ENCODE measurements at regions not wholly inside any gene's neighbourhood (a gene's known extent, or its start where the extent isn't known, plus 50 kb on each side); places are given as distances from the start of the nearest gene placed in this dataset.

DNA sequence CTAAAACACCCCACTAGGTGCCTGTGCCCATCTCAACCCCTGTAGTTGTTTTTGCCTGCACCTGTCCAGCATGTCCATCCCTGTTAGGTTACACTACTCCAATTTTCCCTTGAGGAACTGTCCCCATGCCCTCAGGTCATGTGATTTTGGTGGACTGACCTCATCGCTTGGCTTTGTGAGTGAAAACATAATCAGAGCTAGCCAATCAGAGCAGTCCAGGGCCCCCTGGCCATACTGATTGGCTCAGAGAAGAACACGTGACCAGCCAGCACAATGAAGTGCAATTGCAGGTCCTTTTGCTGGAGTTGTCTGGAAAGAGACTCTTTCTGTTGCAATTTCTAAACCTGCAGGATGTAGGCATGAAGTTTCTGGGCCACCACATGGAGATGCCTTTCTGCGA is 303.3 kb upstream of the PROX1 start:
- Histone ChIP-seq H4K20me1 (ENCODE audit: insufficient read depth, poor library complexity, severe bottlenecking) (no peaks in the 10 kb centered on the region), H3K27me3 (no peaks in the 10 kb centered on the region), H2AFZ (no peak overlapping the region), H3K4me3 (no peak overlapping the region), H3K36me3 (replicated peaks; ENCODE audit: insufficient read depth, low read depth) (no peaks in the 10 kb centered on the region), H3K4me1 (ENCODE audit: insufficient read depth) (no peaks in the 10 kb centered on the region), H3K9me2 (replicated peaks; ENCODE audit: insufficient read depth) (no peaks in the 10 kb centered on the region), H3K79me2 (no peaks in the 10 kb centered on the region), H3K4me2 (no peak overlapping the region), H3K27ac (no peak overlapping the region), H3K9me3 (ENCODE audit: low read depth) (no peaks in the 10 kb centered on the region)
- DNase-seq (ENCODE audit: low spot score) = no peak
- 94% methylated on average over 3 of the region's 3 CpGs for WGBS (ENCODE audit: low lambda C conversion rate, missing lambda C conversion rate)
- TF ChIP-seq, protein P1, sequence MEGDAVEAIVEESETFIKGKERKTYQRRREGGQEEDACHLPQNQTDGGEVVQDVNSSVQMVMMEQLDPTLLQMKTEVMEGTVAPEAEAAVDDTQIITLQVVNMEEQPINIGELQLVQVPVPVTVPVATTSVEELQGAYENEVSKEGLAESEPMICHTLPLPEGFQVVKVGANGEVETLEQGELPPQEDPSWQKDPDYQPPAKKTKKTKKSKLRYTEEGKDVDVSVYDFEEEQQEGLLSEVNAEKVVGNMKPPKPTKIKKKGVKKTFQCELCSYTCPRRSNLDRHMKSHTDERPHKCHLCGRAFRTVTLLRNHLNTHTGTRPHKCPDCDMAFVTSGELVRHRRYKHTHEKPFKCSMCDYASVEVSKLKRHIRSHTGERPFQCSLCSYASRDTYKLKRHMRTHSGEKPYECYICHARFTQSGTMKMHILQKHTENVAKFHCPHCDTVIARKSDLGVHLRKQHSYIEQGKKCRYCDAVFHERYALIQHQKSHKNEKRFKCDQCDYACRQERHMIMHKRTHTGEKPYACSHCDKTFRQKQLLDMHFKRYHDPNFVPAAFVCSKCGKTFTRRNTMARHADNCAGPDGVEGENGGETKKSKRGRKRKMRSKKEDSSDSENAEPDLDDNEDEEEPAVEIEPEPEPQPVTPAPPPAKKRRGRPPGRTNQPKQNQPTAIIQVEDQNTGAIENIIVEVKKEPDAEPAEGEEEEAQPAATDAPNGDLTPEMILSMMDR (IDR thresholded peaks at IDR 0.05; ENCODE audit: poor library complexity) = no peak
- TF ChIP-seq EZH2 (IDR thresholded peaks at IDR 0.05; ENCODE audit: borderline replicate concordance) (no peak), EZH2phosphoT487 (IDR thresholded peaks at IDR 0.05; ENCODE audit: low read depth, severe bottlenecking, unreplicated experiment) (no peak)

GRCh38 chr1:213685992-213686582 is 301.7 kb upstream of the PROX1 start:
- 89% methylated on average over 2 of the region's 2 CpGs for WGBS (ENCODE audit: low lambda C conversion rate, missing lambda C conversion rate)
- H2AFZ ChIP-seq = no peak overlapping the region
- no peak for DNase-seq (ENCODE audit: low spot score)
- TF ChIP-seq EZH2 (IDR thresholded peaks at IDR 0.05; ENCODE audit: borderline replicate concordance) = no peak
- TF ChIP-seq, protein P1 (IDR thresholded peaks at IDR 0.05; ENCODE audit: poor library complexity) = no peak
- no peak for TF ChIP-seq EZH2phosphoT487 (IDR thresholded peaks at IDR 0.05; ENCODE audit: low read depth, severe bottlenecking, unreplicated experiment)
- no peak overlapping the region for H3K27ac ChIP-seq
- no peaks in the 10 kb centered on the region for H4K20me1 ChIP-seq (ENCODE audit: insufficient read depth, poor library complexity, severe bottlenecking)
- no peaks in the 10 kb centered on the region for H3K27me3 ChIP-seq
- H3K9me3 ChIP-seq (ENCODE audit: low read depth) = no peaks in the 10 kb centered on the region
- no peaks in the 10 kb centered on the region for H3K9me2 ChIP-seq (replicated peaks; ENCODE audit: insufficient read depth)
- H3K4me1 ChIP-seq (ENCODE audit: insufficient read depth) = no peaks in the 10 kb centered on the region
- H3K4me3 ChIP-seq = no peak overlapping the region
- no peak overlapping the region for H3K4me2 ChIP-seq
- no peaks in the 10 kb centered on the region for H3K36me3 ChIP-seq (replicated peaks; ENCODE audit: insufficient read depth, low read depth)
- no peaks in the 10 kb centered on the region for H3K79me2 ChIP-seq

GRCh38 chr1:213686983-213687382 is 300.8 kb upstream of the PROX1 start:
- Histone ChIP-seq H4K20me1 (ENCODE audit: insufficient read depth, poor library complexity, severe bottlenecking) (no peaks in the 10 kb centered on the region), H3K27ac (no peak overlapping the region), H3K36me3 (replicated peaks; ENCODE audit: insufficient read depth, low read depth) (no peaks in the 10 kb centered on the region), H3K4me3 (no peak overlapping the region), H3K4me1 (ENCODE audit: insufficient read depth) (no peaks in the 10 kb centered on the region), H3K79me2 (no peaks in the 10 kb centered on the region), H3K27me3 (no peaks in the 10 kb centered on the region), H2AFZ (no peak overlapping the region), H3K9me3 (ENCODE audit: low read depth) (no peaks in the 10 kb centered on the region), H3K4me2 (no peak overlapping the region), H3K9me2 (replicated peaks; ENCODE audit: insufficient read depth) (no peaks in the 10 kb centered on the region)
- TF ChIP-seq EZH2 (IDR thresholded peaks at IDR 0.05; ENCODE audit: borderline replicate concordance) = no peak
- TF ChIP-seq EZH2phosphoT487 (IDR thresholded peaks at IDR 0.05; ENCODE audit: low read depth, severe bottlenecking, unreplicated experiment) = no peak
- TF ChIP-seq, protein P1 (IDR thresholded peaks at IDR 0.05; ENCODE audit: poor library complexity) = no peak
- 93% methylated on average over 3 of the region's 3 CpGs for WGBS (ENCODE audit: low lambda C conversion rate, missing lambda C conversion rate)
- no peak for DNase-seq (ENCODE audit: low spot score)

Measured in hepatocyte (in vitro differentiated cells).